Glomerular visceral epithelial cell (primary cell): ENCODE measurements at regions not wholly inside any gene's neighbourhood (a gene's known extent, or its start where the extent isn't known, plus 50 kb on each side); places are given as distances from the start of the nearest gene placed in this dataset.
"Not testable (repeated sequence)": the region's sequence is repeated elsewhere in the genome, so short reads cannot be mapped to it uniquely, and the experiment has no call there.

Experiments
- DNase-seq: peaks from one replicate; pipeline ENCODE4 v3.0.0-alpha.2; 2016; ENCODE audit errors: extremely low spot score

DNA sequence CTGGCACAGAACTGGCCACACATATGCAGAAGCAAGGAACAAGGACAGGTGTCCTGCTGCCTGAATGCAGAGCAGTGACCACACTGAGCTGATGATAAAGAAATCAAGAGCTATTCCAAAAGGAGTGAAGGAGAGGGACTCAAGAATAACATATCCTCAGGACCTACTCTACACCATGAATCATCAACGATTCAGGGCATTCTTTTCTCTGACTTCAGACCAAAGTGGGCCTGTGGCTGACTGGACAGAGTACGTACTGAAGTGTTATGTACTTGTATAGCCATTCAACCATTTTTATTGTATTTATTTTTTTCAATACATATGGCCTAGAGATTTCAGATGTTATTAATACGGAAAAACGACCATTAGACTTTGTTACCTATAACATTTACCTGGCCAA is 177.5 kb upstream of the TMTC1 start:
- DNase-seq, result no peak

DNA sequence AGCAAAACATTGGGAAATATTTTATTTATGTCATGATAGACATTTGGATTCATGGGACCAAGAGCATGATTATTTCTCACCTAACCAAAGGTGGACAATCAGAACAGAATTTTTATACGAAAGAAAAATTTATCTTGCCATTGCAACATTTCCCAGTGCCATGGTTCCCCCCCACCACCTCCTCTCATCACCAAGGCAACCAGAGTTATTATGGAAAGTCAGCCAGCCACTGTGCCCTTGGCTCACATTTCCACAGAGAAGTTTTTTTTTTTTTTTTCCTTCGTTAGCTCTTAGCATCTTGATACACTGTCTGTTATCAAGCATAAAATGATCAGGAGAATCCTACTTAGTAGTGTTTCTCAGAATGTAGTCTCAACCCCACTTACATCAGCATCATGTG is 176.4 kb upstream of the TMTC1 start:
- no peak for DNase-seq

DNA sequence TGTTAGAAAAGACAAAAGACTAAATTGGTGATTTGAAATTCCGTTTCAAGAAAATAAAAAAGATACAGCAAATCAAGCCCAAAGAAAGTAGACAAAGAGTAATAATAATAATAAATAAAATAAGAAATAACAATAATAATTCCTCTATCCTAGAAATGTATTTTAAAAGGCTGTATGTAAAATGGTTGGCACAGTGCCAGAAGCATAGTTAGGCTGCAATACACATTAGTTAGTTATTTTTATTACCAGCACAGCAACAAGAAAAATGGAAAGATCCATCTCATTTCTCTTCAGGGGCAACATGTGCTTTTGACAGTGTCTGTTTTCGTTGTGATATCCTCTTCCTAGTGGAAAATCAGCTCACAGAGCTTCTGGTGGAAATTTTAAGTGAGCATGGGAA is 174.1 kb upstream of the TMTC1 start:
- DNase-seq, result no peak

DNA sequence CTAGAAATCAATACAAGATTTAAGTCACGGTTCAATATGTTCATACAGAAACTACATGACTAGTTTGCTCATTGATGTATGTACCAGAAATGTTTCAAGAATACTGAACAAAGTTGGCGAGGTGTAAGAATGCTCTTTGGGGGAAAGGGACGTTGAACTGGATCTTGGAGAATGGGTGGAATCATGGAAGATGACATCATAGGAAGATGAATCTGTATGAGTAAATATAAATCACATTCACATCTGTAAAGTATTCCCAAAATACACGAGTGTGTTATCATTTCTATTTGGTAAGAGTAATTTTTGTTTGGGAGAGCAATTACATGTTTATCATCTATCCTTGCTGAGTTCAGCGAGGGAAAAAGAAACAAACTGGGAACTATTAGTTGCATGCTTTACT is 162.2 kb upstream of the TMTC1 start:
- DNase-seq, result no peak

DNA sequence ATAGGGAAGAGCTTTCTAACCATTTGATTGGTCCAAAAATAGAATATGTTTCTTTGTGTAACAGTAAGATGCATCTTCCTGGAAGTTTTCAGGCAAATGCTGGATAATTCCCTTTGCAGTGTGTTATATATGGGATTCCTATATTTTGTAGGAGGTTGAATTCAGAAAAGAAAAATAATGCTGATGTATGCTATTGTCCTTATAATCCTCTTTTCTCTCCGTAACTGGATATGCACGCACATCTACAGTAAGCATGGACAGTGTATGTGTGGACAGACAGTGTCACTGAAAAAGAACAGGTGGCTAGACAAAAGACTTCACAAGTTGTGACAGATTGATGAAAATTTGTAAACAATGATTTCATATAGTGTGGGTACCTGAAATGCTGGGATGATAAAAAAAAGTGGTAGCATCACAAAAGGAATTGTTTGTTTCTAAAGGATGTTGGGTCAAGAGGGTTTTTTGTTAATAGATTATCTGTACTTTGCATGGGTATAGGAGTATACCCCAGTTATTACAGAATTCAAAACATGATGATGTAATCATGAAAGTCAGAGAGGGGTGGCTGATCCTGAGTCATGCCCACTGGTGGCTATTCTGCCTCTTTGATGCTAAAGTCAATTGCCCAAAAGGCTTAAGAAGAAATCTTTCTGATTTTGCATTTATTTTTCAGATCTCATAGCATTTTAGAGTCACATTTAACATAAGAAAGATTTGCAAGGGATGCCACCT is 160.7 kb upstream of the TMTC1 start:
- DNase-seq, result no peak

DNA sequence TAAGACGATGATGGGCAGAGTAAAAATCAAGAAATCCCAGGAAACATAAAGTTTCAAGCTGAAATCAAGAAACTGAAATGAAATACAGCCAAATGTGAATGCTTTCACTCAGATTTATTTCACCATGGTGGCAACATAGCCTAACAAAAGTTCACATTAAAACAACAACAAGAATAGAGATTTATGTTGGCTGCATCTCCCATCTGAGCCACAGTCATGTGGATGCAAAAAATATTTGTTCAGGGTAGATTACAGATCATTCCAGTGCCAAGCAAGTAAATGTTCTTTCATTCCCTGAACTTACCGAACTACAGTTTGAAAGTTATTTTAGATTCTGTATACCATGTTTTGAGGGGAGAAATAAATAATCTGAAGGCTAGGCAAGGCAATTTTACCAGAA is 159.9 kb upstream of the TMTC1 start:
- DNase-seq, result no peak

DNA sequence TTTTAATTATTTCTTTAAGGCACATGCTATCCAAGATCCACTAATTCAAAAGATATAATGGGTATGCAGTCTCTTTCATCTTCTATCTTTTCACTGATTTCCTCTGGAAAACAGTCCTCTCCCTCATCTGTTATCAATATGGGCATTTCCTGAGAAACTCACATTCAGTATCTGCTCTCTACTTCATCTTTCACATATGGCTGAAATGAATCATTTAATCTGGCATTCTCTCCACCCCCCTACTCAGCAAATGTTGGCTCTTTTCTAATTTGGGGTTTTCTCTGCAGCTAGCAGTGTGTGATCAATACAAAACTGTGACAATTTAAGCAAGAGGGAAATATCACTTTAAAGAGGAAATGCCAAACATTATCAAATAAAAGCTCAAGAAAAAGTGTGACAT is 157.1 kb upstream of the TMTC1 start:
- no peak for DNase-seq

DNA sequence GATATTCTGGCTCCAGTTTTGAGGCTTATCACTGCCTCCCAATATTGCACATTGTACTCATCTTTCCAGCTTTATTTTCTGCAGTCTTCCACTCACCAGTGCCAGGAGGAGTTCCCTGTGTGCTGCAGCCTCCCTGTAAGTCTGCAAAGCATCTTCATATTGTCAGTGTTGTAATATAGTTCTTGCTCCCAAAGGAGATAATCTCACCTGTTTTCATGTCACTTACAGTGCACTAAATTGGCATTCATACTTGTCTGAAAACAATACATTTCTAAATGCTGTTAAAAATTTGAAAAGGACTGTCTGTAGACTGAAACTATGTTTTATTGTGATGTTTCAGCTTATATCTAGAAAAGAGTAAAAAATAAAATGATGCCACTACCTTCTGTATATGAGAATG is 146.8 kb upstream of the TMTC1 start:
- DNase-seq, result no peak

DNA sequence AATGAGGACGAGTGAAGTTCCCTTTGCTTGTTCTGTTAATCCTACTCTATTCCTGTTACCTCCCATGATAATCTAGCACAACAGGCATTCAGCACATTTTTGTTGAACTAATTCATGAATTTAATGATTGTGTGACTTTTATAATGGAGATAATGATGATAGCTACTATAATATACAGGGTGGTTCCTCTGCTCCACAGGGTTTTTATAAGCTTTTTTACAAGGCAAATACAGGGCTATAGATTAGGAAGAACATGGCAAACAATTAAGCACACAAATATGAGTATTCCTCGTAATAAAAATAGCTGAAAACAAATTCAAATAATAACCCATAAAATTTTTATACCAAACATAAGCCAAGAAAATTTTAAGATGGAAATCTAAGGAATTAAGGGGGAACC is 145.6 kb upstream of the TMTC1 start:
- DNase-seq, result no peak

DNA sequence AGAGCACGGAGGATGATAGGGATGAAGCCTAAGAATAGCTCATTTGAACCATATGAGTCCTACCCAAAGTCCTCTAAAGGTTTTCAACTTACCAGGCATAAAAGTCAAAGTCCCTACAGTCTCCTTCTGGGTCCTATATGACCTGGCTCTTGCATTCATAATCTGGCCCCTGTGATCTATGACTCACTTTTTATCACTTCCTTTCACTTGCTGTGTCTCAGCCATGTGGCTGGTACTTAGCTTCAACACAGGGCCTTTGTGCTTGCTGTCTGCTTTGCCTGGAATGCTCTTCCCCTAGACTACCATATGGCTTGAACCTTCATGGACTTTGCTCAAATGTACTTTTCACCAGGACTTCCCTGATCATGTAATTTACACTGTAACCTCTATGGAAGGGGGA is 137.6 kb upstream of the TMTC1 start:
- DNase-seq, result no peak

DNA sequence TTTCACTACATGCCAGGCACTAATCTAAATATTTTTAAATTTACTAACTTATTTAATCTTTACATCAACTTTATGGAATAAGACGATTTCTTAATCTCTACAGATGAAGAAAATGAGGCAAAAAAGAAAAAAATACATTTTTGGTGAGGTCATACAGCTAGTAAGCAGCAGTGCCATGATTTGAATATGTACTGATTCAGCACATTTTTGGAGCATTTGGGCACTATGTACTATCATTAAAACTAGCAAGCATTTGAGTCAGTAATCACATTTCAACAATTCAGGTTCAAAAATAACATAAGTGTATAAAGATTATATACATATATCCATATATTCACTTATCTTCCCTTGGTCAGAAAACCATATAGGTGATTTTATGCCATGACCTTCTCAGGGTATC is 124.4 kb upstream of the TMTC1 start:
- no peak for DNase-seq

DNA sequence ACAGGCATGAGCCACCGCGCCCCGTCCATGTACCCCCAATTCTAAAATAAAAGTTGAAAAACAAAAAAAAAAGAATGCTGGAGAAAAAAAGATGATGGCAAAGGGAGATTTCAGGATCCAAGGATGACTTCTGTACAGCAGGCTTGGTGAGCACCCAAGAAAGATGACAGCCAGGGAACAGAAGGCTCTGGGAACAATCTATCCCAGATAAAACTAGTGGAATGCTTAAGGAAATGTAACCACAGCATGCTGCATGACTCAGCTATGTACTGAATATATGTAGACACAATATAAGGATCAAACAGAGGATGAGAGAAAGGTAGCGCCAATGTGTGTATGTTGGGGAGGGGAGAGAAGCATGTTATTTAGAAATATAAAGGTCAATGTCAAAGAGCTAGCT is 123.7 kb upstream of the TMTC1 start:
- no peak for DNase-seq

DNA sequence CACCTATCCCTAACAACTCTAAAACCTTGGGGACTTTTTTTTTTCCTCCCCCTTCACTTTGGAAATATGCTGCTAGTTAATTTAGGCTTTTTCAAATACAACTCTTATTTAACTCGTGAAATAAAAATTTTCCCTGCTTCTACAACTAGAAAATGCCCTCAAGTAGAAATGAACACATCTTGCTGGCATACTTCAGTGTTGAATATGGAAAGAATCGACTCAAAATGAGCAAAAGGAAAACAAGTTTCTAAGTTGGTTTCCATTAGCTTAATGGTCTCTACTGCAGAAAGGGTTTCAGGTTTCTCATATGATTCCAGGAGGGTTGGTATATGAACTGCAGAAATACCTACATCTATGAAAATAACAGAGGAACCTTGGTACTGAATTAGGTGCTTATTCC is 118.3 kb upstream of the TMTC1 start:
- no peak for DNase-seq

DNA sequence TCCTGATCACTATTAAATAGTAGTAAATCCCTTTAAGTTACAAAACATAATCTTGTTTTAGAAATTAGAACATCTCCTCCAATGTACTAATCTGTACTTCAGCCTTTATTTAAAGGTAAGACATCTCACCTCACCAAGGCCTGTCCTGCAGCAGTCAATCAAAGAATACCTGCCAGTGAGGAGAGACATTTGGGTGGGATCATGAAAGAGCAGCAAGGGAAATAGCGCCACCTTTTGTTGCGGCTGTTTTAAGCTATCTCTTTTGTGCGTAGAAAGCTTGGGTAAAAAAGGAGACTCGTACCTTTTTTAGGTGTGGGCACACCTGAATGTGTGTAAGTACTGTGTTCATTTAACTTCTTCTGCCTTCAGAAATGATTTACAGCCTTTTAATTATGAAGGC is 117.8 kb upstream of the TMTC1 start:
- DNase-seq, result no peak

DNA sequence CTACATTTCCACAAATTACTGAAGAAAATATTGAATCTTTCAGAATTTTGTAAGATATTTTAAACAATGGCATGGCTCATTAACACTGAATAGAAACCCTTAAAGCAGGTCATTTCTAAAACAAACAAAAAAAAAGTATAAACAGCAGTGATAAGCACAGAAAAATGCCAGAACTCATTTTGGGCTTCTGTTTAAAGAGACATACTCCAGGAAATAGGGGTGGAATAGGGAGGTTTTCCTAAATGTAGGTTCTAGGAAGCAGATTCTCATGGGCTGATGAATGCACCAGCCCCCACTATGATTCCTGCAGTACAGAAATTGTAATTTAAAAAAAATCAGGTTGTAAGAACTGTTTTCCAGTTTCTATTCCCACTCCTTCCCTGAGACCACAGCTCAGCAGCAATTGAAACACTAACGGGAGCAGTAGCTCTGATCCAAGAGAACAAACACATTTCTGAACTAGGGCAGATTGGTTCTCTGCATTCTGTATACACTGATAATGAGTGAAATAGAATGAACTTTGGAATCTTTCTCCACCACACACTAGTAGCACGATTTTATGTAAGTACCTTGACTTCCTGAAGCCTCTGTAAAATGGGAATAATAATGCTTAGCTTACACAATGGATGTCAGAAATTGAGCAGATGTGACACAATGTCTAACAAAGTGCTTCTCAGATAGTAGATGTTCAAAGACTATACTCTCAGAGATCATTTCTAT is 115.6 kb upstream of the TMTC1 start:
- DNase-seq, result no peak

DNA sequence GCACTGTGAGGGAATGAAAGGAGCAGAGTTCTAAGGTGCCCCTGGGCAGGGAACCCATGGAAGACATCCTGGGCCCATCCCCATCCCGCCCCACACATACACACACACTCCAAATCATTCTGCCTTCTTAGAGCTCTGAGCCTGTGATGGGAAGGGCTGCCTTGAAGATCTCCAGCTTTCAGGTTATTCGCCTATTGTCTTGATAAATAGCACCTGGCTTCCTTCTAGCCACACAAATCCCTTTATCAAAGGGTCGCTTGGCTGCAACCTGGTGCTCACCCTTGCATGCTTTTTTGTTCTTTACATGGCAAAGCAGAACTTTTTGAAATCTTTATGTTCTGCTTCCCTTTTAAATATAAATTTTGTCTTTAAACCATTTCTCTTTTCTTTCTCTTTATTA is 112.2 kb upstream of the TMTC1 start:
- no peak for DNase-seq

DNA sequence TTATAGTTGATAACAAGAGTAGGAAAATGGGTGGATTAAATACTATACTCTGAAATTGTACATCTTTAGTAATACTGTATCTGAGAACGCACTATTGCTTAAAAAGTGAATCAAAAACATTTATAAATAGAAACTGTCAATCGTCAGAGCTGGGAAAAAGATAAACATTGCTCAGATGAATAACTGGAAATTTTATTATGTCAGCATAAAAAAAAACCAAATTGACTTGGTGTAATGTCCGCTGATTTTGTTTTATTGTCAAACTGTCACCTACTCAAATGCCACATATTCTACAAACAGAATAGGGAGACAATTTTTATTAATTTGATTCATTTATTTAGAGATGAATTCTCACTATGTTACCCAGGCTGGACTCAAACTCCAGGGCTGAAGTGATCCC is 109.3 kb upstream of the TMTC1 start:
- DNase-seq, result no peak

DNA sequence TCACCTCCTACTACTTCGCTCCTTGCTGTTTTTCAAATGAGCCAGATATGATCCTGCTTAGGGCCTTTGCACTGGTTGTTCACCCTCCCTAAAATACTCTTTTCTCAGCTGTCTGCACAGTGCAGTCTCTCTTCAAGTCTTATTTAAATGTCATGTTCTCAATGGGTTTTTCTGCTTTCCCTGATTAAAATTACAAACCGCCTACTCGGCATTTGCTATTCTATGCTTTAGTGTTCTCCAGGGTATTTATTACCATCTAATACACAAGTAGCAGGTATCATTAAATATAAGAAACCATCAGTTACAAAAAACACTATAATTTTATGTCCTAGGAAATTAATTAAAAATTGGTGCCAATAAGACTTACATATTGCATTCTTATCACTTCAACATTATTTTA is 108.0 kb upstream of the TMTC1 start:
- DNase-seq, result no peak

DNA sequence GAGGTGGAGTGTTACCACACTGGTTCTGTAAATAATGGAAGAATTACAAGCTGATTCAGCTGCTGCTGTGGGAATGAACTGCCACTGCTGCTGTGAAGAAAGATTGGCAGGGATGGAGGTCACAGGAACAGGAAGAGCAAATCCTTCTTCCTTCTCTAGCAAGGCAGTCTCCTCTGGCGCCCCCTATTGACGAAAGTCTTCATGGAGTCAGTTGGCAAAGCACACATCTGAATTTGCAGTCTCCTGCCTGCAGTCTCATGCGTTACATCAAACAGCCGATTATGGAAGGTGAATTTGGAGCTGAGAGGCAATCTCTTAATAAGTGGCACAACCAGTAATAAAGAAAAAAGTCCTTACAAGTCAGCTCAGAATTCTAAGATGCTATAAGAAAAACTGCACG is 106.0 kb upstream of the TMTC1 start:
- no peak for DNase-seq

DNA sequence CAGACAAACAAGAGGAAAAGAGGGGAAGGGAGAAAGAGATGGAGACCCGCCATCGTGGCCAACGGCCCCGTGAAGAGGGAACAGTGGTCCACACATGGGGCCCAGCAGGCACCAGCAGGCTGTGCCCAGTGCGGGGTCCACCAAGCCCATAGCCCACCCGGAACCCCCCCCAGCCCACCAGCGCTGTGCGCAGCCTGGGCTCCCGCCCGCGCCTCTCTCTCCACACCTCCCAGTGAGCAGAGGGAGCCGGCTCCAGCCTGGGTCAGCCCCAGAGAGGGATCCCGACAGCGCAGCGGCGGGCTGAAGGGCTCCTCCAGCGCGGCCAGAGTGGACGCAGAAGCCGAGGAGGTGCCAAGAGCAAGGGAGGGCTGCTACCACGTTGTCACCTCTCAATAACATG is 105.0 kb upstream of the TMTC1 start:
- no peak for DNase-seq

DNA sequence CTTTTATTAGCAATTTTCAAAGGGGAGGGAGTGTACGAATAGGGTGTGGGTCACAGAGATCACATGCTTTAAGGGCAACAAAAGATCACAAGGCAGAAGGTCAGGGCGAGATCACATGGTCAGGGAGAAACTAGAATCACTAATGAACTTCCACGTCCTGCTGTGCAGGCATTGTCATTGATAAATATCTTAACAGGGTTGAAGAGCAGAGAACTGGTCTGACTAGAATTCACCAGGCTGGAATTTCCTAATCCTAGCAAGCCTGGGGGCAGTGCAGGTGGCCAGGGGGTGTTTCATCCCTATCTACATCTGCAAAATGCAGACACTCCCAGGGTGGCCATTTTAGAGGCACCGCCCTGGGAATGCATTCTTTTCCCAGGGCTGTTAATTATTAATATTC is 101.2 kb upstream of the TMTC1 start:
- DNase-seq, result not testable (repeated sequence)

DNA sequence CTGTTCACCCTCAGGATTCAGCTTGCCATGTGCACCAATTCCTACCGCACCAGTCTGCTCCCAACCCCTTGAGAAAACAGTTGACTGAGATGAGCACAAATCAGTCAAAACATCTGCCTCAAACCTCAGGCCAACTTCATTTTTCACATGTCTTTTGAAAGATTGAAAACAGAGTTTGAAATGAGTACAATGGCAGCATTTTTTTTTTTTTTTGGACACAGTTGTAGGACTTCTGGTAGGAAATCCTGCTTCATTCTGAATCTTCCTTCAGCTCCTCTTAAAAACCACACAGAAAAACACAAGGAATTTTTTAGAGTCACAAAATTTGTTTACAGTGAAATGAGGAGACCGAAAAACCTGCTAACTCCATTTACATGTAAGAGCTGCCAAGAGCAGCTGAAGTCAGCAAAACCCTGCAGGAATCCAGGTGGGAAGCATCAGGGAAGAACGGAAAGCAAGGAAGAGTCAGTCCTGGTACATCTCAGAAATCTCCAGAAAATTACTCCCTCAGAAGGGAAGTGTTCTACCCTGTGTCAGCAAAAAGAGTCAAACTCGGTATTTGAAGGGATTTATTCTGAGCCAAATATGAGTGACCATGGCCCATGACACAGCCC is 100.3 kb upstream of the TMTC1 start:
- DNase-seq, result no peak

DNA sequence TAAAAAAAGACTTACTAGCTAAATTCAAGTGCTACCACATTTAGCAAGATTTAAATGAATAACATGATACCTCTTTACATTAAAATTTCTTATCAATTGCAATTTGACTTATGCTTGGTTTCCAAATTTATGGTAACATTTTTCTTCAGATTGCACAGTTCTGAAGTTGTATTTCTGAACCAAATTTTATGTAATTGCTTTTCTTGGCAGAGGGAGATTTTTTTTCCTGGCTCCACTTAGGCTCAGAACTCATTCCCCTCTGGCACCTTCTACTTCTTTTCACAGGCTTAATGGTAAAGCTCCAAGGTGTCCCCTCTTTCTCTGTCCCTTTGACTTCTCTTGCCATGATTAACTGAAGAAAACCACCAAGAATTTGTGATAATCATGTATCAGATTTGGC is 99.8 kb upstream of the TMTC1 start:
- DNase-seq, result no peak
